NCI-H2081 treated with DMSO at 0.1 percent for 48 hours (cell line): ENCODE measurements at regions not wholly inside any gene's neighbourhood (a gene's known extent, or its start where the extent isn't known, plus 50 kb on each side); places are given as distances from the start of the nearest gene placed in this dataset.

ENCODE experiments used
- DNase-seq: peaks from one replicate; lab custom pipeline; 2025; lab: John Stamatoyannopoulos, UW

GRCh38 chr11:92915551-92915950 lies 53.9 kb upstream of the MTNR1B start:
- no peak for DNase-seq

DNA sequence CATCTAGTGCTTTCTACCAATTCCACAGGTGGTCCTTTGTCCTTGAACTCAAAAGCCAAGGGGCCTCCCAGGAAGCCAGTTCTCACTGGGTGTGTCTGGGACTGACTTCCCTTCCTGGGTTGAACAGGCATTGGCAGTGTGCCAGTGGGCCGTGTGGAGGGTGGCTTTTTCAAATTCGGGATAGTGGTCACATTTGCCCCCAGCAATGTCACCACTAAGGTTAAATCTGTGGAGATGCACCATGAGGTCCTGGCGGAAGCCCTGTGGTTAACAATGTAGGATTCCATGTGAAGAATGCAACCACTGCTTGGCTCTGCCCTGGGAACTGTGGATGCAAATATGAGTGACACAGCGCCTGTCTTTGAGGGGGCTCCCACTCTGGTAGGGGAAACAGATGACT lies 53.2 kb upstream of the MTNR1B start:
- DNase-seq, result no peak

GRCh38 chr11:92917927-92918326 lies 51.5 kb upstream of the MTNR1B start:
- DNase-seq, result no peak

DNA sequence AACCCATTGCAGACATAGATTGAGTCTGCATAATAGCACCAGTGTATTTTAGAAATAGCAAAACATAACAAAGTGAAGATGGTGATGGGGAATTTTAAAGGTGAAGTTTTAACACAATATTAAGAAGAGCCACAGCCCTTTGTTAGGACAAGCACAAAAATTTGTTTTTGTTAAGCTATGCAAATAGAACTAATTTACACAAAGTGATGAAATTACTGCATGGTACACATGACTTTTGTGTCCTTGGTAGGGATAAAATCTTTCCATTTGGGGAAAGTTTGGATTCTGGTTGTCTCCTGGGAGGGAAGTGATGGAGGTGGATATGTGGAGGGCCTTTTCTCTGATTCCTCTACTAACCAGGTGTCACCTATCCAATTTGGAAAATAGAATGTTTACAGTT lies 50.4 kb upstream of the MTNR1B start:
- DNase-seq, result no peak
